ENCODE measurements at regions not wholly inside any gene's neighbourhood (a gene's known extent, or its start where the extent isn't known, plus 50 kb on each side); places are given as distances from the start of the nearest gene placed in this dataset.

GRCh38 chr5:18334949-18335348 lies 700.7 kb downstream of the TAF11L14 start:
- H3K27me3 ChIP-seq (ENCODE audit: insufficient read depth, poor library complexity, severe bottlenecking), result no peaks in the 10 kb centered on the region
- H3K27ac ChIP-seq (replicated peaks), result no peak overlapping the region
- no peak for TF ChIP-seq REST (IDR thresholded peaks at IDR 0.05; ENCODE audit: insufficient replicate concordance, low read depth)
- no peak for TF ChIP-seq SPI1 (IDR thresholded peaks at IDR 0.05; ENCODE audit: borderline replicate concordance, low read depth)
- no peak for TF ChIP-seq POLR2AphosphoS5 (IDR thresholded peaks at IDR 0.05; ENCODE audit: low read depth)
- TF ChIP-seq CTCF (IDR thresholded peaks at IDR 0.05; ENCODE audit: insufficient read depth, low read length), result no peak
- no peak for TF ChIP-seq GABPA (IDR thresholded peaks at IDR 0.05; ENCODE audit: low read depth)
- no peak for DNase-seq (ENCODE audit: low read depth in 1 of 2, low spot score in 1 of 2)
- no peak overlapping the region for H3K4me3 ChIP-seq (replicated peaks; ENCODE audit: insufficient read depth, low read length)

GRCh38 chr5:18354828-18355227 lies 720.6 kb downstream of the TAF11L14 start:
- DNase-seq (ENCODE audit: low read depth in 1 of 2, low spot score in 1 of 2), result no peak
- TF ChIP-seq REST (IDR thresholded peaks at IDR 0.05; ENCODE audit: insufficient replicate concordance, low read depth), result no peak
- no peak for TF ChIP-seq POLR2AphosphoS5 (IDR thresholded peaks at IDR 0.05; ENCODE audit: low read depth)
- no peak for TF ChIP-seq SPI1 (IDR thresholded peaks at IDR 0.05; ENCODE audit: borderline replicate concordance, low read depth)
- TF ChIP-seq CTCF (IDR thresholded peaks at IDR 0.05; ENCODE audit: insufficient read depth, low read length), result no peak
- no peak for TF ChIP-seq GABPA (IDR thresholded peaks at IDR 0.05; ENCODE audit: low read depth)
- Histone ChIP-seq H3K4me3 (replicated peaks; ENCODE audit: insufficient read depth, low read length) (no peak overlapping the region), H3K27ac (replicated peaks) (no peak overlapping the region), H3K27me3 (ENCODE audit: insufficient read depth, poor library complexity, severe bottlenecking) (no peaks in the 10 kb centered on the region)

GRCh38 chr5:18357486-18357885 lies 723.2 kb downstream of the TAF11L14 start:
- no peaks in the 10 kb centered on the region for H3K27me3 ChIP-seq (ENCODE audit: insufficient read depth, poor library complexity, severe bottlenecking)
- no peak overlapping the region for H3K27ac ChIP-seq (replicated peaks)
- TF ChIP-seq SPI1 (IDR thresholded peaks at IDR 0.05; ENCODE audit: borderline replicate concordance, low read depth) (no peak), POLR2AphosphoS5 (IDR thresholded peaks at IDR 0.05; ENCODE audit: low read depth) (no peak), GABPA (IDR thresholded peaks at IDR 0.05; ENCODE audit: low read depth) (no peak), REST (IDR thresholded peaks at IDR 0.05; ENCODE audit: insufficient replicate concordance, low read depth) (no peak), CTCF (IDR thresholded peaks at IDR 0.05; ENCODE audit: insufficient read depth, low read length) (no peak)
- DNase-seq (ENCODE audit: low read depth in 1 of 2, low spot score in 1 of 2), result no peak
- no peak overlapping the region for H3K4me3 ChIP-seq (replicated peaks; ENCODE audit: insufficient read depth, low read length)

All from HL-60 (cell line).